ENCODE measurements at regions not wholly inside any gene's neighbourhood (a gene's known extent, or its start where the extent isn't known, plus 50 kb on each side); places are given as distances from the start of the nearest gene placed in this dataset.
"Not testable (repeated sequence)": the region's sequence is repeated elsewhere in the genome, so short reads cannot be mapped to it uniquely, and the experiment has no call there.

GRCh38 chr10:18868919-18869318, 179.7 kb upstream of the MALRD1 start:
- no peak for DNase-seq (ENCODE audit: low spot score)

GRCh38 chr10:18875477-18875876, 173.1 kb upstream of the MALRD1 start:
- no peak for DNase-seq (ENCODE audit: low spot score)

- DNase-seq (ENCODE audit: low spot score): no peak
Observed at GRCh38 chr10:18879284-18879683, 169.3 kb upstream of the MALRD1 start.

DNA sequence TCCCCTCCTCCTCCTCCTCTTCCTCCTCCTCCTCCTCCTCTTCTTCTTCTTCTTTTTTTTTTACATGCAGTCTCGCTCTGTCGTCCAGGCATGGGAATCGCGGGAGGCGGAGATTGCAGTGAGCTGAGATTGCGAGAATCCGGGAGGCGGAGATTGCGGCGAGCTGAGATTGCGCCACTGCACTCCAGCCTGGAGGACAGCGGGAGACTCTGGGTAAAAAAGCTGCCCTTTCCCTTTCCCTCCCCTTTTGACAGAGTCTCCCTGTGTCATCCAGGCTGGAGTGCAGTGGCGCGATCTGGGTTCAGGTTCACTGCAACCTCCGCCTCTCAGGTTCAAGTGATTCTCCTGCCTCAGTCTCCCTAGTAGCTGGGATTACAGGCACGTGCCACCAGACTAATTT, 168.1 kb upstream of the MALRD1 start:
- no peak for DNase-seq (ENCODE audit: low spot score)

- no peak for DNase-seq (ENCODE audit: low spot score)
Observed at GRCh38 chr10:18886102-18886501, 162.5 kb upstream of the MALRD1 start.

DNA sequence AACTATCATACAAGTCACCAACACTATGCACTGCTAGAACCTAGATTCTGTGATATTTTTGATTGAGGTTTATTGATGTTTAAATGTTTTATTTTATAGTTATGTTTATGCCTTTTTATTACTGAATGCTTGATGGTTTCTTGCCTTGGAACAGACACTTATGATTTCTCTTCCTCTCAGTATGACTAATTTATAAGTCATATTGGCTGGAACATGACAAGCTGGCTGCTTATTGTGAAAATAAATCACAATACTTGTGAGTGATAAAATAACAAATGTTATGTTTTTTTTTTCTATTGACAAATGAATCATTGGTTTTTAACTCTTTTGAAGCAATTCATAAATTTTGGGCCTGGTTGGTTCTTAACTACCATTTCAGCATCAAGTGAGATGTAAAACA, 142.0 kb upstream of the MALRD1 start:
- no peak for DNase-seq (ENCODE audit: low spot score)

GRCh38 chr10:18917431-18917830, 131.2 kb upstream of the MALRD1 start:
- not testable (repeated sequence) for DNase-seq (ENCODE audit: low spot score)

DNA sequence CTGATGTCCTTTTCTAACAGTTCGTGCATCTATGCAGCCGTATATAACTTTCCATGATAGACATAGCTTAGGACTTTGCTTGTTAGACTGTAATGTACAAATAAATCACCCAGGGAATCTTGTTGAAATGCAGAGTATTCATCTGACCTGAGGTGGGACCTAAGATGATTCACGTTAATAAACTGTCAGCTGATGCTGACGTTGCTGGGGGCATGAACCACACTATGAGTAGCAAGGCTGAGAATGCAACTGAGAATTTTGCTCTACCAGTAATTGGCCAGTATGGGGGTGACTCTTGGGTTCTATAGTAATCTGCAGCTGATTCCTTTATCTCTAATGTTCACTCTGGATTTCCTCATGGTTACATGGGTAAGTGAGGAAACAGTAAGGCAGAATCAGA, 130.1 kb upstream of the MALRD1 start:
- DNase-seq (ENCODE audit: low spot score): no peak

DNA sequence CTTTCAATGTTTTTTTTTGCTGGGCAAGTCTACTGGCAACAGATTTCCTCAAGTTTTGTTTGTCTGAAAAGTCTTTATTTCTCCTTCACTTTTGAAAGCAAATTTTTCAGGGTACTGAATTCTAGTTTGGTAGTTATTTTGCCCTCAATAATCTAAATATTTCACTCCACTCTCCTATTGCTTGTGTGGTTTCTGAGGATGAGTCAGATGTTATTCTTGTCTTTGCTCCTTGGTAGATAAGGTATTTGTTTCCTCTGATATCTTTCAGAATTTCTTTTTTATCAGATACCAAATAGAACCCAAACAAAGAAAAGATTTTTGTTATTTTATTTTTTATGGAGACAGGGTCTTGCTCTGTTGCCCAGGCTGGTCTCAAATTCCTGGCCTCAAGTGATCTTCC, 99.2 kb upstream of the MALRD1 start:
- DNase-seq (ENCODE audit: low spot score): no peak

DNA sequence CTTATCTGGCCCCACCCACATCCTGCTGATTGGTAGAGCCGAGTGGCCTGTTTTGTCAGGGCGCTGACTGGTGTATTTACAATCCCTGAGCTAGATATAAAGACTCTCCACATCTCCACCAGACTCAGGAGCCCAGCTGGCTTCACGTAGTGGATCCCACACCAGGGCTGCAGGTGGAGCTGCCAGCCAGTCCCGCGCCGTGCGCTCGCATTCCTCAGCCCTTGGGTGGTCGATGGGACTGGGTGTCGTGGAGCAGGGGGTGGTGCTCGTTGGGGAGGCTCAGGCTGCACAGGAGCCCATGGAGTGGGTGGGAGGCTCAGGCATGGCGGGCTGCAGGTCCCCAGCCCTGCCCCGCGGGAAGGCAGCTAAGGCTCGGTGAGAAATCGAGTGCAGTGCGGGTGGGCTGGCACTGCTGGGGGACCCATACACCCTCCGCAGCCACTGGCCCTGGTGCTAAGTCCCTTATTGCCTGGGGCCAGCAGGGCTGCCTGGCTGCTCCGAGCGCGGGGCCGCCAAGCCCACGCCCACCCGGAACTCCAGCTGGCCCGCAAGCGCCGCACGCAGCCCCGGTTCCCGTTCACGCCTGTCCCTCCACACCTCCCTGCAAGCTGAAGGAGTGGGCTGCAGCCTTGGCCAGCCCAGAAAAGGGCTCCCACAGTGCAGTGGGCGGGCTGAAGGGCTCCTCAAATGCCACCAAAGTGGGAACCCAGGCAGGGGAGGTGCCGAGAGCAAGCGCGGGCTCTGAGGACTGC, 97.4 kb upstream of the MALRD1 start:
- not testable (repeated sequence) for DNase-seq (ENCODE audit: low spot score)

GRCh38 chr10:18955061-18955460, 93.5 kb upstream of the MALRD1 start:
- no peak for DNase-seq (ENCODE audit: low spot score)

DNA sequence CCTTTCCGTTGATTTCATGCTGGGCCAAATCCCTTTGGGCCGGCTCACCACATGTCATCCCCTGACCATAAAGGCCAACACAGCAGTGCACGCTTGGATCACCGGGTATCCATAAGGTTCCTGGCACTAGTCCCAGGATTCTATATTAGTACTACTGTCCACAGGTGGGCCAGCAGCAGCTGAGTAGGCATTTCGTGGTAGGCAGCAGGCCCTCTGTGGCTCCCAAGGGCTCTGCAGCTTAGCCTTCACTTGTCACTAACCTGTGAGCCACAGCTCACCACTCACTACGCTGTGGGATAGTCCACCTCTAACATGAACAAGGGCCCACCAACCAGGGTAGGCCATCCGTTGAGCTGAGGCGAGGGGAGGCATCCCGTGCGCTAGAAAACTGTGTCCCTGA, 89.2 kb upstream of the MALRD1 start:
- DNase-seq (ENCODE audit: low spot score): no peak

GRCh38 chr10:18960466-18961079, 88.0 kb upstream of the MALRD1 start:
- no peak for DNase-seq (ENCODE audit: low spot score)

GRCh38 chr10:18968159-18968558, 80.4 kb upstream of the MALRD1 start:
- no peak for DNase-seq (ENCODE audit: low spot score)

GRCh38 chr10:18976696-18977251, 71.8 kb upstream of the MALRD1 start:
- no peak for DNase-seq (ENCODE audit: low spot score)

DNA sequence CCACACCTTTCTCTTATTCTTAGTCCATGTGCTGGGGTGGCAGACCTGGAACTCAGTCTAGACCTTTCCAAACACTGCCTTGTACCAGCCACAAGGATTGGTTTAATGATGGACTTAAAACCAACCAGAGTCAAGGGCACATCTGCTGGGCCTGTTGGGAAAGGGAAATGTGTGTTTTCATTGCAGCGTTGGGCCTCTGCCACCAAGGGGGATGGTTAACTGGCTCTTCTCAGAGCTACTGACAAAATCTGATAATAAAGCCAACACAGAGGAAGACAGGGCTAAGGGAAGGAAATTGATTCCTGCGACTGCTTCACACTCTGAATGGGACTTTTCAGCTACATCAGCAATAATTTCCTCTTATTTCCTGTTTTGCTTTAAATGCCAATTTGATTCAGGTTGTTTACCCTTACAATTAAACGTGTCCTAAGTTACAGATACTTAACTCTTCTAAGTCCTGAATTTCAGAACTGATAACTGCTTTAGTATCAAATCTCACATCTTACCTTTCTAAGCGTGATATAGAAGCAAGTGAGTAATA, 68.4 kb upstream of the MALRD1 start:
- no peak for DNase-seq (ENCODE audit: low spot score)

- DNase-seq (ENCODE audit: low spot score): no peak
Observed at GRCh38 chr10:18984531-18984930, 64.1 kb upstream of the MALRD1 start.

GRCh38 chr10:18988338-18988737, 60.3 kb upstream of the MALRD1 start:
- DNase-seq (ENCODE audit: low spot score): no peak

Data from SK-N-DZ (cell line).